H9 (cell line): ENCODE measurements at regions not wholly inside any gene's neighbourhood (a gene's known extent, or its start where the extent isn't known, plus 50 kb on each side); places are given as distances from the start of the nearest gene placed in this dataset.

Experiments
- DNase-seq: peaks from one replicate; pipeline ENCODE4 v3.0.0-alpha.2; 2017
- H2AFZ ChIP-seq: one replicate; pipeline ENCODE4 v1.6.1; 2013; ENCODE audit warnings: mild to moderate bottlenecking, low read length, control low read depth, moderate library complexity
- H2AK5ac ChIP-seq: 2 replicates; pipeline ENCODE4 v1.6.1; 2013; ENCODE audit warnings: low read length, control low read depth, mixed read lengths; ENCODE audit not compliant: insufficient read length
- H2BK120ac ChIP-seq: one replicate; pipeline ENCODE4 v1.6.1; 2013; ENCODE audit warnings: low read depth, mild to moderate bottlenecking, low read length, control low read depth, inconsistent platforms; ENCODE audit not compliant: poor library complexity, severe bottlenecking
- H2BK12ac ChIP-seq: 2 replicates; pipeline ENCODE4 v1.6.1; 2013; ENCODE audit warnings: low read length, control low read depth, mixed read lengths, low read depth; ENCODE audit not compliant: insufficient read length
- H2BK15ac ChIP-seq: 2 replicates; pipeline ENCODE4 v1.6.1; 2013; ENCODE audit warnings: low read depth, low read length, control low read depth
- H2BK20ac ChIP-seq: one replicate; pipeline ENCODE4 v1.6.1; 2013; ENCODE audit warnings: low read depth, mild to moderate bottlenecking, low read length, control low read depth, inconsistent platforms; ENCODE audit not compliant: poor library complexity, severe bottlenecking
- H2BK5ac ChIP-seq: 2 replicates; pipeline ENCODE4 v1.6.1; 2013; ENCODE audit warnings: low read length, control low read depth, mixed read lengths; ENCODE audit not compliant: insufficient read length
- H3K14ac ChIP-seq: 2 replicates; pipeline ENCODE4 v1.6.1; 2013; ENCODE audit warnings: low read length, control low read depth; ENCODE audit not compliant: insufficient read depth
- H3K18ac ChIP-seq: 2 replicates; pipeline ENCODE4 v1.6.1; 2013; ENCODE audit warnings: low read depth, mild to moderate bottlenecking, mixed read lengths, low read length, control low read depth; ENCODE audit not compliant: insufficient read length
- H3K23ac ChIP-seq: 2 replicates; pipeline ENCODE4 v1.6.1; 2013; ENCODE audit warnings: low read length, control low read depth, mixed read lengths, low read depth; ENCODE audit not compliant: insufficient read length
- H3K23me2 ChIP-seq: 2 replicates; pipeline ENCODE4 v1.6.1; 2013; ENCODE audit warnings: low read depth, mild to moderate bottlenecking, mixed read lengths, low read length, control low read depth; ENCODE audit not compliant: insufficient read length, poor library complexity, severe bottlenecking
- H3K27ac ChIP-seq: 2 replicates; pipeline ENCODE4 v1.5.1; 2013; ENCODE audit warnings: low read length, control low read depth, mixed read lengths, low read depth; ENCODE audit not compliant: insufficient read length
- H3K27me3 ChIP-seq: 2 replicates; pipeline ENCODE4 v1.6.1; 2013; ENCODE audit warnings: low read length, control low read depth, inconsistent platforms; ENCODE audit not compliant: insufficient read depth
- H3K4ac ChIP-seq: 2 replicates; pipeline ENCODE4 v1.6.1; 2013; ENCODE audit warnings: low read depth, mild to moderate bottlenecking, control low read depth, inconsistent platforms, low read length, moderate library complexity
- H3K4me1 ChIP-seq: 2 replicates; pipeline ENCODE4 v1.6.1; 2013; ENCODE audit warnings: low read length, control low read depth, inconsistent platforms; ENCODE audit not compliant: insufficient read depth
- H3K4me2 ChIP-seq: 2 replicates; pipeline ENCODE4 v1.6.1; 2013; ENCODE audit warnings: low read length, control low read depth, mixed read lengths; ENCODE audit not compliant: insufficient read length, insufficient read depth
- H3K56ac ChIP-seq: 2 replicates; pipeline ENCODE4 v1.6.1; 2013; ENCODE audit warnings: low read depth, mild to moderate bottlenecking, mixed read lengths, low read length, control low read depth; ENCODE audit not compliant: insufficient read length
- H3K79me1 ChIP-seq: 2 replicates; pipeline ENCODE4 v1.6.1; 2013; ENCODE audit warnings: low read depth, mild to moderate bottlenecking, moderate library complexity, low read length, control low read depth, inconsistent platforms; ENCODE audit not compliant: insufficient read depth, poor library complexity, severe bottlenecking
- H3K79me2 ChIP-seq: 2 replicates; pipeline ENCODE4 v1.6.1; 2013; ENCODE audit warnings: low read length, control low read depth, inconsistent platforms; ENCODE audit not compliant: insufficient read depth
- H3K9ac ChIP-seq: 2 replicates; pipeline ENCODE4 v1.6.1; 2013; ENCODE audit warnings: low read length, control low read depth, mixed read lengths; ENCODE audit not compliant: insufficient read length; ENCODE audit errors: extremely low read depth
- H3K9me3 ChIP-seq: one replicate; pipeline ENCODE4 v1.6.1; 2013; ENCODE audit warnings: low read depth, low read length, inconsistent platforms; ENCODE audit not compliant: control insufficient read depth
- H3T11ph ChIP-seq: one replicate; pipeline ENCODE4 v1.6.1; 2013; ENCODE audit warnings: mild to moderate bottlenecking, low read length, control low read depth, inconsistent platforms
- H4K20me1 ChIP-seq: one replicate; pipeline ENCODE4 v1.6.1; 2013; ENCODE audit not compliant: control insufficient read depth, insufficient read length, insufficient read depth
- H4K5ac ChIP-seq: 2 replicates; pipeline ENCODE4 v1.6.1; 2013; ENCODE audit warnings: low read depth, mild to moderate bottlenecking, mixed read lengths, low read length, control low read depth; ENCODE audit not compliant: insufficient read length
- H4K8ac ChIP-seq: replicated peaks from 2 replicates; pipeline ENCODE4 v1.6.1; 2013; ENCODE audit warnings: low read length, control low read depth, mixed read lengths, low read depth; ENCODE audit not compliant: insufficient read length
- H4K91ac ChIP-seq: 2 replicates; pipeline ENCODE4 v1.6.1; 2013; ENCODE audit warnings: low read depth, mild to moderate bottlenecking, moderate library complexity, mixed read lengths, low read length, control low read depth; ENCODE audit not compliant: insufficient read length
- H3K27ac Mint-ChIP-seq, 3 experiments: 2 replicates in 2 of 3; 3 replicates in 1 of 3; pipeline ENCODE4 v1.8.0; 2020 to 2021; ENCODE audit warnings: mixed read lengths in 3 of 3, mild to moderate bottlenecking in 1 of 3, moderate library complexity in 1 of 3
- H3K27me3 Mint-ChIP-seq: 2 replicates; pipeline ENCODE4 v1.8.0; 2021; ENCODE audit warnings: low read depth, mild to moderate bottlenecking, moderate library complexity, mixed read lengths
- H3K36me3 Mint-ChIP-seq, 3 experiments: 2 replicates in 2 of 3; 3 replicates in 1 of 3; pipeline ENCODE4 v1.8.0; 2020 to 2021; ENCODE audit warnings: low read depth in 3 of 3, mixed read lengths in 3 of 3; ENCODE audit not compliant: insufficient read depth in 1 of 3
- H3K4me1 Mint-ChIP-seq, 2 experiments: 2 replicates each; pipeline ENCODE4 v1.8.0; 2020; ENCODE audit warnings: mixed read lengths in 2 of 2
- H3K4me3 Mint-ChIP-seq, 2 experiments: 2 replicates in 1 of 2; 3 replicates in 1 of 2; pipeline ENCODE4 v1.8.0; 2020 to 2021; ENCODE audit warnings: mild to moderate bottlenecking in 2 of 2, mixed read lengths in 2 of 2, moderate library complexity in 1 of 2
- H3K9me3 Mint-ChIP-seq, 2 experiments: 2 replicates in 1 of 2; 3 replicates in 1 of 2; pipeline ENCODE4 v1.8.0; 2020; ENCODE audit warnings: mild to moderate bottlenecking in 2 of 2, mixed read lengths in 2 of 2, moderate library complexity in 1 of 2
- CTCF ChIP-seq: fragments of 200-600 bp; sonication (generic); conservative IDR thresholded peaks from 3 replicates; pipeline ENCODE4 v1.8.0; 2021; ENCODE audit warnings: antibody characterized with exemption, mild to moderate bottlenecking
- WGBS: extraction: QIAGEN DNeasy Blood & Tissue Kit; methylation state at CpG from one replicate; pipeline ENCODE4 v1.1.7; 2013; ENCODE audit warnings: missing lambda C conversion rate, low lambda C conversion rate, mixed read lengths; ENCODE audit not compliant: insufficient read length; ENCODE audit errors: extremely low coverage; 5-methylcytosine and 5-hydroxymethylcytosine counted together

- no CpG with 5 or more reads among the region's 3 CpGs for WGBS
- no peaks in the 10 kb centered on the region for H4K20me1 ChIP-seq
- no peaks in the 10 kb centered on the region for H3K79me2 ChIP-seq
- H3K27ac ChIP-seq, result no peak overlapping the region
- H3K4ac ChIP-seq, result no peak overlapping the region
- H4K91ac ChIP-seq, result no peak overlapping the region
- H3K27ac Mint-ChIP-seq, result no peak overlapping the region; a peak in 1 of 7 replicates
- H4K5ac ChIP-seq, result no peak overlapping the region
- no peak overlapping the region for H4K8ac ChIP-seq
- H3K79me1 ChIP-seq, result no peaks in the 10 kb centered on the region
- H2AFZ ChIP-seq, result no peak overlapping the region
- DNase-seq, result no peak
- H2BK12ac ChIP-seq, result no peak overlapping the region
- peaks cover 2% of the 10 kb centered on the region; the same call in 1 of the 2 replicates for H3K27me3 Mint-ChIP-seq
- no peak overlapping the region for H2BK120ac ChIP-seq
- no peak overlapping the region for H3K4me3 Mint-ChIP-seq
- no peak overlapping the region for H3K18ac ChIP-seq
- no peak overlapping the region for H3K56ac ChIP-seq
- no peaks in the 10 kb centered on the region for H3K4me1 ChIP-seq
- H3K36me3 Mint-ChIP-seq, result no peaks in the 10 kb centered on the region
- H3K9me3 Mint-ChIP-seq, result no peaks in the 10 kb centered on the region
- H3K4me2 ChIP-seq, result no peak overlapping the region
- no peak overlapping the region for H3K14ac ChIP-seq
- no peak overlapping the region for H3T11ph ChIP-seq
- no peaks in the 10 kb centered on the region for H3K27me3 ChIP-seq
- H3K9me3 ChIP-seq, result no peaks in the 10 kb centered on the region
- H3K23ac ChIP-seq, result no peak overlapping the region
- H2AK5ac ChIP-seq, result no peak overlapping the region
- no peak overlapping the region for H3K9ac ChIP-seq
- no peak overlapping the region for H2BK15ac ChIP-seq
- H2BK20ac ChIP-seq, result no peak overlapping the region
- H2BK5ac ChIP-seq, result no peak overlapping the region
- peaks cover 11 to 22% of the 10 kb centered on the region in 2 experiments for H3K4me1 Mint-ChIP-seq
- H3K23me2 ChIP-seq, result no peaks in the 10 kb centered on the region
- TF ChIP-seq CTCF, result no peak
Observed at GRCh38 chr4:183391204-183391603, 53.2 kb upstream of the CDKN2AIP start.
